T1000 (cell line): ENCODE measurements at regions not wholly inside any gene's neighbourhood (a gene's known extent, or its start where the extent isn't known, plus 50 kb on each side); places are given as distances from the start of the nearest gene placed in this dataset.
"Not testable (repeated sequence)": the region's sequence is repeated elsewhere in the genome, so short reads cannot be mapped to it uniquely, and the experiment has no call there.

Experiments
- DNase-seq: peaks from one replicate; lab custom pipeline; 2025; ENCODE audit warnings: mixed read lengths; lab: John Stamatoyannopoulos, UW

DNA sequence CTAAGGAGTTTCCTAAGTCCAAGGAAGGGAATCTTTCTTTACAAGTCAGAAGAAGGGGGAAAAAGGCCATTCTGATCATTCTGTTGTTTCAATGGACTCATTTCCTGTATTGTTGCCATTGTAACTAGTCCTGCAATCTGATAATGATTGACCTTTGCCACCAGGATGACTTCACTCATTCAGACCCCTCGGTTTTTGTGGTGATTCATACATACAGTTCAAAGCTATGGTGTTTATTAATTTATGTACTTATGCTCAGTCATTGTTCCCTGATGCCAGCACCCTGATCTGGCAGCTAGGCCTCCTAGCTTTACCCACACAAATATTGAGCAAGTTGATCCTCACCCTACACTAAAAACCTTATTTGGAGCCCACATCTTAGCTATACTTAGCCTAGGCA is 57.6 kb upstream of the ZNF519 start:
- DNase-seq: no peak

DNA sequence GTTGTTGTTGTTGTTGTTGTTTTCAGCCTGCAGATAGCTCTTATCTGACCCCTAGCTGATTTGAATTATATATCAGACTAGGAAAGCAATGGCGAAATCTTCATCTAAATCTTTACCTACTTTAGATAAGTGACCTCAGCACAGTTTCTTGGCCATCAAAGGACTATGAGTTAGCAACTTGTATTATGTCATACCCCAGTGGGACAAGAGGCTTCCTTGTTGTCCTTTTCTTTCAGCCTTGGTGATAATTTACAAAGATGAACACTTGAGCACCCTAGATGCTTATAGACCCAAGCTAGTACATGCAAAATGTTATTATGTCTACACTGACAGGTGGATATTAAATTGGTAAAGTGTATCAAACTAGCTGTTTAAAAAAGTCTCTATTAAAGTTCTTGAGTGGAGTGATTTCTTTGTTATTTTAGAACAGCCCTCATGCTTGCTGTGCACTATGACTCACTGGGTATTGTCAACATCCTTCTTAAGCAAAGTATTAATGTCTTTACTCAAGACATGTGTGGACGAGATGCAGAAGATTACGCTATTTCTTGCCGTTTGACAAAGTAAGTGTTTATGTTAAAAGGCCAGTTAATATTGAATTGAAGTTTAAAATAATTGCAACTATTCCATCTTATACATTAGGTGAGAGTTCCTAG is 56.6 kb upstream of the ZNF519 start:
- DNase-seq: not testable (repeated sequence)
